NCI-H128 (cell line): ENCODE measurements at regions not wholly inside any gene's neighbourhood (a gene's known extent, or its start where the extent isn't known, plus 50 kb on each side); places are given as distances from the start of the nearest gene placed in this dataset.

Source experiments
- DNase-seq: peaks from one replicate; lab custom pipeline; 2025; ENCODE audit not compliant: unreplicated experiment; lab: John Stamatoyannopoulos, UW

GRCh38 chr3:194832346-194833104, 146.8 kb downstream of the FAM43A start:
- no peak for DNase-seq

- no peak for DNase-seq
These were observed 147.6 kb downstream of the FAM43A start for GRCh38 chr3:194833114-194833910.

DNA sequence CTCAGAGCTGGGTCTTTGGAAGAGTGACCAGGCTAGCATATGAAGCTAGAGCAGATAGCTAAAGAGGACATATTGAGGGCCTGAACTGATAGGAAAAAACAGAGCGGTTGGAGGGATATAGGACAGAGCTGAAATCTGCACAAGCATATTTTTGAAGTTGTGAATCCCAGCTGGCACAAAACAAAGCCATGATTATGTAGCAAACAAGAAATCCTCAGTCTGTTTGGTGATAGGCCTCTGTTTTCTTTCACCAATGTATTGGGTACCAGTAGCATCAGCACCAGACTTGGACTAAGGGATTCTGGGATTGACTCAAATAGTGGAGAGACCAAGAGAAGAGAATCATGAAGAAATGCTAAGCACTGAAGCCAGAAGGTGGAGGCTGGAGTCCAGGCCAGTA, 151.0 kb downstream of the FAM43A start:
- no peak for DNase-seq

- no peak for DNase-seq
These were observed 151.9 kb downstream of the FAM43A start for GRCh38 chr3:194837457-194838127.

GRCh38 chr3:194838236-194838635, 152.6 kb downstream of the FAM43A start:
- DNase-seq: no peak

- DNase-seq: no peak
These were observed 155.2 kb downstream of the FAM43A start for GRCh38 chr3:194840661-194841514.

DNA sequence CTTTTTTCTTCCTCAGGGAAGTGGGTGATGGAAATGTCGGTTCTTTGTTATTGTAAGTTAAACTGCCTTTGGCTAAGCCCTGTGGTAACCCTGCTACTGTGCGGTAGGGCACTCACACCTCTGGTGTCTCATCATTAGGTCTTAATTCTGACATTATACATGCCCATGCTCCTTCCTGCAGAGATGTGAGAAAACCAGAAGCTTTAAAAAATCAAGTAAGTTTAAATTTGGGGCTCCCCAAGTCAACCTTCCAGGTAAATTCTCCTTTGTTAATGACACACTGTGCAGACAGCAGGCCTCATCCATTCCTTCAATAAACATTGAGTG, 155.8 kb downstream of the FAM43A start:
- DNase-seq: no peak

GRCh38 chr3:194843556-194843955, 157.9 kb downstream of the FAM43A start:
- no peak for DNase-seq

DNA sequence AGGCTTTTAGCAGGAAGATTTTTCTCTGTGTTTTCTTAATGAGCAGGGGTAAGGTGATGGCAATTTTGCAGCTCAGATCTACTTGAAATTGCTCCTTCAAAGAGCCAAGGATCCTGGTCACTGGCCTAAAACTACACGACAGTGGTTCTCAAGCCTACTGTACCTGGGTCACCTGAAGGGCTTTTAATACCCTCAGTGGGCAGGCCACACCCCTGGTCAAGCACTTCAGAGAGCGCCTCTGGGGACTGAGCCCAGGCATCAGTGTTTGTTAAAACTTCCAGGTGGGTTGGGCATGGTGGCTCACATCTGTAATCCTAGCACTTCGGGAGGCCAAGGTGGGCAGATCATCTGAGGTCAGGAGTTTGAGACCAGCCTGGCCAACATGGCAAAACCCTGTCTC, 158.4 kb downstream of the FAM43A start:
- DNase-seq: no peak

DNA sequence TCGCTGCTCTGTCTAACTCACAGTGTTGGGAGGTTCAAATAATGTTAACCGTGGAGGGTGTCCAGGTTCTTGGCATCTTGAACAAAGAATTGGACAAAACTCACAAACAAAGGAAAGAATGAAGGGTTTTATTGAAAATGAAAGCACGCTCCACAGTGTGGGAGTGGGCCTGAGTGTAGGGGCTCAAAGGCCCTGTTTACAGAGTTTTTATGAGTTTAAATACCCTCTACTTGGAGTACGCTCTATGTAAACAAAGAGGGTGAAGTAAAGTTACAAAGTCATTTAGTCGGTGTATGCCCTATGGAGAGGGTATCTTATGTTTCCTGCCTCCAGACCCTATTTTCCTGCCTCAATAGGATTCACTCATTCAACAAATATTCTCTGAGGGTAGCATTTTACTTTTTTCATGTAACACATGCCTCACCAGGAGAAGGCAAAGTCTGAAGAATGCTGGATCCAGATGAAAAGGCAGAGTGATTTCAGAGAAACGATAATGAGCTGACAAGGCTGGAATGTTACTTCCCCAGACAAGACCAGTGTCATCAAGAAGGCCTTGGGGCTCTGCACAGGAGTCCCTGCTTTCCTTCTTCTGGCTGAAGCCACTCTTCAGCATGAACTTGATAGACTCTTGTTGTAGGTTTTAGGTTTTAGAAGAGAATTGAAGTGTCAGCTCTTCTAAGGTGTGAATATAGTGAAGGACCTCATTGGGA, 163.6 kb downstream of the FAM43A start:
- no peak for DNase-seq

- DNase-seq: no peak
These were observed 165.6 kb downstream of the FAM43A start for GRCh38 chr3:194851254-194851653.

- no peak for DNase-seq
These were observed 166.3 kb downstream of the FAM43A start for GRCh38 chr3:194851941-194852340.

DNA sequence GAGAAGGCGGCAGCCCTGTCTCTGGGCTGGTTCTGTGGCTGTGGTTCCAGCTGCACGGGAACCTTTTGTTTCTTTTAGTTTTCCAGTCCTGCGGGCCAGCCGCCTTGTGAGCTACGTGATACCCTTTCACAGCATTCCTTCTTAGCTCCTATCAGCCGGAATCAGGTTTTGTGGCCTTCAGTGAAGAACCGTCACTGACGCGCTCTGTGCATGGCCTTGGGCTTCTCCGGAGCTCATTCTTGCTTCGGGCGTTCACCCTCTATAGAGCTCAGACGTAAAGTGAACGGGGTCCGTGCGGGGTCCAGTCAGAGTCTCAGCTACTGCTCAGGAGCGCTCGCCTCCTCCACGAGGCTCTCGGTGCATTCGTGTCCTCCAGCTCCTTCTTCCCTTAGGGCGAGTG, 166.7 kb downstream of the FAM43A start:
- DNase-seq: no peak

GRCh38 chr3:194852831-194853508, 167.3 kb downstream of the FAM43A start:
- DNase-seq: no peak

- DNase-seq: no peak
These were observed 168.5 kb downstream of the FAM43A start for GRCh38 chr3:194854206-194854605.

- no peak for DNase-seq
These were observed 169.1 kb downstream of the FAM43A start for GRCh38 chr3:194854659-194855390.

- no peak for DNase-seq
These were observed 170.6 kb downstream of the FAM43A start for GRCh38 chr3:194856296-194856695.

- no peak for DNase-seq
These were observed 171.9 kb downstream of the FAM43A start for GRCh38 chr3:194857469-194858113.

- no peak for DNase-seq
These were observed 172.7 kb downstream of the FAM43A start for GRCh38 chr3:194858382-194858781.
